Fibroblast of skin of right quadriceps (primary cell): ENCODE measurements at regions not wholly inside any gene's neighbourhood (a gene's known extent, or its start where the extent isn't known, plus 50 kb on each side); places are given as distances from the start of the nearest gene placed in this dataset.
"Not testable (repeated sequence)": the region's sequence is repeated elsewhere in the genome, so short reads cannot be mapped to it uniquely, and the experiment has no call there.

Experiments
- DNase-seq: peaks from one replicate; pipeline ENCODE4 v3.0.0-alpha.2; 2013

- DNase-seq, result no peak
These were observed 115.6 kb upstream of the KLF14 start for GRCh38 chr7:130849604-130850003.

DNA sequence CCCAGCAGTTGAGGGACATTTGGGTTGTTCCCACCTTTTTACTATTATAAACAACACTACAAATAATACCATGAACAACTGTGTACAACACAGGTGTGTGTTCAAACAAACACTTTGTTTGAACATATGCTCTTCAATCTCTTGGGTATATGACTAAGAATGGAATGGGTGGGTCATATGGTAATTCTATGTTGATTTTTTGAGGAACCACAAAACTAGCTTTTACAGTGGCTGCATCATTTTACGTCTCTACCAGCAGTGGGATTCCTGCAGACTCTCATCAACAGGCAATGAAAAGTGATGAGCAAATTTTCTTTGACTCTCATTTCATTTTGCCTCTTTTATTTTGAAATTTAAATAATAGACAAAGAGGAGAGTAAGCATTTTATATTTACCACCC is 116.9 kb upstream of the KLF14 start:
- peak; percentile 45 for DNase-seq

DNA sequence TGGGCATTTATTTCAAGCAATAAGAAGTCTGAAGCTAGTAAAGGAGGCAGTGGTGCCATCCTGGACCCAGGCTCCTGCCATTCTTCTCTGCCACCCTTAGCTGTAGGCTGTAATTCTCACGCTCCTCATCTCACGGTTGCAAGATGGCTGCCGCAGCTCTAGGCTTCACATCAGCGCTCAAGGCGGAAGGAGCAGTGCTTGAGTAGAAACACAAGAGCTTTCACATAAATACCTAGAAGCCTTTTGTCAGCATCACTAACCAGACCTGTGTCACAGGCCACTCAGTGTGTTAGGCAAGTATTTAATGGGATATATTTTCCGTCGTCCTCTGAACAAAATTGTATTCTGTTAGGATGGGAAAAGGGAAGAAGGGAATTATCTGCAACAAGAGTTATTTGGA is 118.9 kb upstream of the KLF14 start:
- no peak for DNase-seq

GRCh38 chr7:130853503-130854279 is 119.7 kb upstream of the KLF14 start:
- DNase-seq, result peak; percentile 91

GRCh38 chr7:130854481-130854880 is 120.5 kb upstream of the KLF14 start:
- DNase-seq, result no peak

- no peak for DNase-seq
These were observed 122.9 kb upstream of the KLF14 start for GRCh38 chr7:130856866-130857265.

GRCh38 chr7:130860832-130861231 is 126.8 kb upstream of the KLF14 start:
- not testable (repeated sequence) for DNase-seq

DNA sequence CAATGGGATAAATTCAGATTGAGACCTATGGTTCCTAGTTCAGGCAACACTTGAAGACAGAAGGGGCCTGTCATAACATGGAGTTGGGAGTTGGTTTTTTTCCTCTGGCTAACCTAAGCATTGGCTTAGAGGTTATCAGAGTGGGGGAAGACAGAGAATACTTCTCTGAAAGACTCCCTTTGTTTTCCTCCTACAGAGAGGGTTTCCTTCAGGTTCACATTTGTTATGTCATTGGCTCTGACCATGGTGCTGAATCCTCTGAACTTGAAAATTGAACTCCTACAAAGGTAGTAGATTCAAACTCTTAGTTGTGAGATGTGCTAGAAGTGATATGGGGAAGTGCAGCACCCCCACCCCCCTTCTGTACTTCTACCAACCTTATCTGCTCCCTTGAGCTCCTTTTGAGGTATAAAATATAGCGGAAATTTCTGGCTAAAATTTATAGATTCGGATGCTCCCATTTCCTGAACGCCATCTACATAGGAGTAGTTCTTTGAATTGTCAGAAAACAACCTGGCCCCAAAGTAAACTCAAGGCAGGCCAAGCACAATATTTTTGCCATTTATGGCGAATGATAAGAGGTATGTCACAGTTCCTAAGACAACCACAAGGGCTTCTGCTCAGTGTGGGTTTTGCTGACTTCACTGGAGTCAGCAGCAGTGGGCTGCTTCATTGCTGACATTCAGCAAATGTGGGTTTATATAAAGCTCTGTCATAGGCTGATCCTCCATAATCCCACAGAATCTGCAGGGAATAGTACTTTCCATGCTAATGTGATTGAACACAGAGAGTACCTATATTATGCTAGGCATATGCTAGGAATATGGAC is 131.6 kb upstream of the KLF14 start:
- peak; percentile 46 for DNase-seq

DNA sequence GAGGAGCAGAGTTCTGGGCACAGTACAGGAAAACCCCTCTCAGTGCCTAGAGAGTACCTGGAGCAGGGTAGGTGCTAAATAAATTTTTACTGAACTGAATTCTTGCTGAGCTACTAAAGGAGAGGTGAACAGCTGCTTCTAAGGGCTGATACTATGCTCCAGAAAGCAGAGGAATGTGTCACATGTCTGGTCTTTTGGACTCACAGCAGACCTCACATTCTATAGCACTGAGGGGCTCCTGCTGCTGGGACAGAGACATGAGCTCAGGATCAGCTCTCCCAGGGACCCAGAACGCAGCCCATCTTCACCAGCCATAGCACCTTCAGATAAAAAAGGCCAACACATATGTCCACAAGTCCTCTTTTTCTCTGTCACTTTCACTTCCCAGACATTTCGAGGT is 133.0 kb upstream of the KLF14 start:
- no peak for DNase-seq

- DNase-seq, result no peak
These were observed 133.7 kb upstream of the KLF14 start for GRCh38 chr7:130867581-130868136.

GRCh38 chr7:130868139-130868538 is 134.1 kb upstream of the KLF14 start:
- DNase-seq, result no peak

GRCh38 chr7:130869918-130870317 is 135.9 kb upstream of the KLF14 start:
- DNase-seq, result no peak

DNA sequence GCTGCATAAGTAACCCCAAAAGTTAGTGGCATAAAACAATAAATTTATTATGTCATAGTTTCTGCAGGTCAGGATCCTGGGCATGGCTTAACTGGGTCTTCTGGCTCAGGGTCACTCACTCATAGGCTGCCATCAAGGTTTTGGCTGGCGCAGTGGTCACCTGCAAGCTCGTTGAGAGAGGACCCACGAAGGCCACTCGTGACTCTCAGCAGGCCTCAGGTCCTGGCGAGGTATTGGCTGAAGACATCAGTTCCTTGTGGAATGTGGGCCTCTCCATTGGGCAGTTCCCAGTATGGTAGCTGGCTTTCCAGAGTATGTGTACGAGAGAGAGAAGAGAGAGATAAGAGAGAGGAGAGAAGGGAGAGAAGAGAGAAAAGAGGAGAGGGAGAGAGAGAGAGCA is 138.3 kb upstream of the KLF14 start:
- no peak for DNase-seq

DNA sequence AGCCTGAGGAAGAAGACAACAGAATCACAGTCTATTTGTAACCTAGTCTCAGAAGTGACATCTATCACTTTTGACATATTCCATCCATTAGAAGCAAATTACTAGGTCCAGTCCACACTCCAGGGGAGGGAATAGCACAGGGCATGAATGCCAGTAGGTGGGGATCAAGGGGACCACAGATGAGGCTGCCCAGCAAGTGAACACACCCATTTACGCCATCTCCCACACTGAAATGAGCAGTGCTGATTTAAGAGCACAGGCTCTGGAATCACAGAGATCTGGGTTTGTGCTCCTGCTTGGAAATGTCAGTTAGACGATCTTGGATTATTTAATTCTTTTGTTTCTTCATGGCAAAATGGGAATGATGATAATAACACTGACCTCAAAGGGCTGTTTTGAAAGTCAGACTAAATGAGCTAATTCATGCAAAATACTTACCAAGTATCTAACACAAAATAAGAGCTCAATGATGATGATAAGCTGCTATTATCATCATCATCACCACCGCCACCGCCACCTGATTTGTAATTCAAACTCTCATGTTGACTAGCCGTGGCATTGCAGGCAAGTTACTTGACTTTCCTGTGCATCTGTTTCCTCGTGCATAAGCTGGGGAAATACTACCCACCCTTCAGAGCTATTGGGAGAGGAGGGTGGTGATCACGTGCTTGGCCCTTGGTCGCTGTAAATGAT is 138.9 kb upstream of the KLF14 start:
- no peak for DNase-seq

DNA sequence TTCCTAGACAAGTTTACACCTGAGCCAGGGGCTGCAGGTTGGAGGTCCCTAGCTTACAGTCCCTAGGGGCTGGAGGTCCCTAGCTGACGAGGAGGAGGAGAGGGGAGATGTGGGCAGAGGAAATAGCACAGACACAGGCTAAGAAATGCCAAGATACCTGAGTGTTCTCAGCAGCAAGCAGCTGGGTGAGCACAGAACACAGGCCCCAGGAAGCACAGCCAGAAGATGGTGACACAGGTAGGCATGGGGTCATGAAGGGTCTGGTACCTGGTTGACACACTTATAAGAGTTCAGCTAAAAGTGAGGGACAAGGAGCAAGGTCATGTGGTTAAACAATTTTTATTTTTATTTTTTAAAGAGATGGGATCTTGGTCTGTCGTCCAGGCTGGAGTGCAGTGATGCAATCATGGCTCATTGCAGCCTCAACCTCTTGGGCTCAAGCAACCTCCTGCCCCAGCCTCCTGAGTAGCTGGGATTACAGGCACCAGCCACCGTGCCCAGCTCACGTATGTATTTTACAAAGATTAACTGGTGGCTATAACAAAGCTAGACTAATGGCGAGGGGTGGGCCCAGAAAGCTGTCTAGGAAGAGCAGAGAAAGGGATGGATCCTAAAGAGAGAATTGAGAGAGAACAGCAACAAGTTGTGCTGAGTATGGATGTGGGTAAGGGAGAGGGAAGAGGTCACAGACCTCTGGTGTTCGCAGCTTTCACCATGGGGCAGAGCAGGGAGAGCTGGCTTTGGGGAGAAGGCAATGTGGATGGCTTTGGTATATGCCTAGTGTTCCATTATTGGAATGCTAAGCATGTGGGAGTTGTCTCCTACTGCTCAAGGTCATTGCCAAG is 140.3 kb upstream of the KLF14 start:
- DNase-seq, result no peak

DNA sequence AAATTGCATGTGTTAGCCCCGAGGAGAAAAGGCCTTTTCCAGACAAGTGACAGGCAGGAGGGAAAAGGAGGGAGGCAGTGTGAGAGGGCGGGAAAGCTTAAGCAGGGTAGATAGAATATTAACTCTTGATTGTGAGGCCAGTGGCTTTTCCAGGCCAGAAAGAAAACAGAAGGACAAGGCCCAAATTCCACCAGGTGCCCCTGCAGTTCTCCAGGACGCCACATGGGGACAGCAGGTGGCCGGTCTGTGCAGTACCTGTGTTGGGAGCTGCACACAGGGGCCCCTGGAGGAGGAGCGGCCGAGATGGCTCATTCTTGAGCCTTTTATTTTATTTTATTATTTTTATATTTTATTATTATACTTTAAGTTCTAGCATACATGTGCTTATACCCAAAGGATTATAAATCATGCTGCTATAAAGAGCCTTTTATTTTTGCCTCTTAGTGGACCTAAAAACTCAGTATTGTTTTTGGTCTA is 141.3 kb upstream of the KLF14 start:
- no peak for DNase-seq

- DNase-seq, result no peak
These were observed 141.9 kb upstream of the KLF14 start for GRCh38 chr7:130875901-130876300.

GRCh38 chr7:130877236-130877990 is 143.4 kb upstream of the KLF14 start:
- no peak for DNase-seq

GRCh38 chr7:130877991-130878305 is 143.9 kb upstream of the KLF14 start:
- no peak for DNase-seq

DNA sequence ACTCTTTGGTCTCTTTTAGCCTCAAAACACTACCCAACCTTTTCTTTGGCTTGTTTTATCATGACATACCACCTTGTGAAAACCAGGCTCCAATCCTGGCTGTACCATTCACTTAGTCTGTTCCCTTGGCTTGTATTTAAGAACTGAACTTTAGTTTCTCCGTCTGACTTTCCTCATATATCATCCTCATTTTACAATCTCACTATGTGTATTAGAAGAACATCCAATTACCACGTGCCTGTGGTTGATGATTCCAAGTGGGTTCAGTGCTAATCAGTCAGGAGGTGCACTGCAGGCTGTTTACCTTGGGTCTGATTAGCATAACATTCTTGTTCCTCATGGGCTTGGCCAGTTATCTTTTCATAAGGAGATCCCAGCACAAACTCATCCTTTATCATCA is 144.8 kb upstream of the KLF14 start:
- DNase-seq, result peak; percentile 48

- DNase-seq, result no peak
These were observed 145.2 kb upstream of the KLF14 start for GRCh38 chr7:130879191-130879590.

DNA sequence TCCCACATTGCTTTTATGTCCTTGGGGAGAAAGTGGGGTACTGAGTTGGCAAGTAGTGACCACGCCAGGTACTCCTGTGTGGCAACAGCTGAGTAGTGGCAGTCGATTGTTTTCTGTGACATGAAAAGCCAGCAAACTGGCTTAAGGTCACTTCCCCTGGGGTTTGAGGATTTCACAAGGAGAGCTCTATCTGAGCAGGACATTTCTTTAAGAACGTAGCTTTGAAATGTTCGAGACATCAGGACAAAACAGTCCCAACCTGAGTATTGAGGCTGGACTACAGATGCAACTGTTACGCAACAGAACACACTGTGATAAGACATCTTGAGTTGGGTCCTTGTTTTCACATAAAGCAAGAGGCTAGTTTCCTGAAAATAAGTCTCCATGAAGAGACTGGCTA is 146.7 kb upstream of the KLF14 start:
- DNase-seq, result no peak
